PC-9 (cell line): ENCODE measurements at regions not wholly inside any gene's neighbourhood (a gene's known extent, or its start where the extent isn't known, plus 50 kb on each side); places are given as distances from the start of the nearest gene placed in this dataset.

Source experiments
- BruUV-seq: library from RNA; stranded (reverse); fragments of 400-500 nt; replicated peaks from 2 replicates; lab custom pipeline; 2021; lab: Mats Ljungman, UMichigan
- CTCF ChIA-PET: fragments of 300-600 bp; sonication (Branson Sonifier 250); formaldehyde crosslinking; loops from one replicate; lab custom pipeline; 2022; ENCODE audit warnings: antibody characterized with exemption; lab: Charles Lee
- POLR2A ChIA-PET: fragments of 300-600 bp; sonication (Branson Sonifier 250); formaldehyde crosslinking; loops from one replicate; lab custom pipeline; 2022; ENCODE audit warnings: antibody characterized with exemption; ENCODE audit not compliant: unreplicated experiment; lab: Charles Lee
- DNase-seq, 2 experiments: peaks; one replicate each; pipeline versions ENCODE4 v3.0.0 to v3.0.0-alpha.2; 2015 to 2022; ENCODE audit warnings: mixed read lengths in 1 of 2
- H2AFZ ChIP-seq: fragments of 200-600 bp; sonication (generic); 2 replicates; pipeline ENCODE4 v1.8.1; 2017; ENCODE audit warnings: antibody characterized with exemption
- H3F3A ChIP-seq: fragments of 200-600 bp; sonication (generic); 2 replicates; pipeline ENCODE4 v1.8.1; 2017; ENCODE audit warnings: antibody characterized with exemption, mild to moderate bottlenecking, low read depth; ENCODE audit not compliant: insufficient read depth
- H3K27ac ChIP-seq: fragments of 200-600 bp; sonication (generic); 2 replicates; pipeline ENCODE4 v1.6.1; 2016; ENCODE audit warnings: mixed run types
- H3K27me3 ChIP-seq: fragments of 200-600 bp; sonication (generic); 2 replicates; pipeline ENCODE4 v1.6.1; 2016; ENCODE audit warnings: low read depth, mixed run types; ENCODE audit not compliant: insufficient read depth
- H3K36me3 ChIP-seq: fragments of 200-600 bp; sonication (generic); 2 replicates; pipeline ENCODE4 v1.6.1; 2016; ENCODE audit warnings: low read depth, mixed run types
- H3K4me1 ChIP-seq: fragments of 200-600 bp; sonication (generic); replicated peaks from 2 replicates; pipeline ENCODE4 v1.6.1; 2016; ENCODE audit warnings: mixed run types; ENCODE audit not compliant: insufficient read depth
- H3K4me2 ChIP-seq: fragments of 200-600 bp; sonication (generic); 2 replicates; pipeline ENCODE4 v1.6.1; 2017; ENCODE audit warnings: mixed run types
- H3K4me3 ChIP-seq: fragments of 200-600 bp; sonication (generic); 2 replicates; pipeline ENCODE4 v1.6.1; 2016; ENCODE audit warnings: mixed run types
- H3K79me2 ChIP-seq: fragments of 200-600 bp; sonication (generic); 2 replicates; pipeline ENCODE4 v1.6.1; 2017; ENCODE audit warnings: low read depth, mixed run types
- H3K9me2 ChIP-seq: fragments of 200-600 bp; sonication (generic); 2 replicates; pipeline ENCODE4 v1.8.1; 2017; ENCODE audit warnings: mild to moderate bottlenecking; ENCODE audit not compliant: insufficient read depth
- H3K9me3 ChIP-seq: fragments of 200-600 bp; sonication (generic); 2 replicates; pipeline ENCODE4 v1.8.1; 2016; ENCODE audit warnings: low read depth; ENCODE audit not compliant: insufficient read depth
- H4K20me1 ChIP-seq: fragments of 200-600 bp; sonication (generic); 2 replicates; pipeline ENCODE4 v1.8.1; 2017; ENCODE audit not compliant: insufficient read depth
- EZH2 ChIP-seq: fragments of 200-600 bp; sonication (generic); IDR thresholded peaks from 2 replicates; pipeline ENCODE4 v1.8.0; 2017; ENCODE audit warnings: antibody characterized with exemption, low read depth
- intact Hi-C: fragments of 100-400 bp; cut with micrococcal nuclease; formaldehyde crosslinking; loops from one replicate; pipeline ENCODE4 v1.10.0; 2022; ENCODE audit not compliant: unreplicated experiment
- TF ChIP-seq, protein P1 (sequence below): fragments of 200-600 bp; sonication (generic); conservative IDR thresholded peaks from 2 replicates; pipeline ENCODE4 v1.6.1; 2017; ENCODE audit warnings: mixed run types, antibody characterized with exemption, mild to moderate bottlenecking, moderate library complexity

DNA sequence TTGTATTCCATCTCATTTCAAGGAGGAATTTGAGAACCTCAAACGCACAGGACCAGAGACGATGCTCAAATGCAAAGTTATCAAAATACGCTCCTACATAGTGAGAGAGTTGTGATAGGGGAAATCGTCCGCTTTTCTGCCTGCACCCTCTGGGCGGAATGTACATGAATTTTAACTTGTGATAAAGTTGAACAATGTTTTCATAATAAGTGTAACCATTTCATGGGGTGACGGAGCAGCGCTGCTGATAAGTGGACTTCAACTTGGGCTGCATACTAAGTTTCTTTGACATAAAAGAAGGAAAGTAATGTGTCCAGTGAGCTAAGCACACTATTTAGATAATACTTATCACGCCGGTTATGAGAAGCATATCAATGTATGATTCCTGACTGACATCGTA, 497.5 kb upstream of the MGMT start:
- H3F3A ChIP-seq: no peaks in the 10 kb centered on the region
- intact Hi-C loops: no loop called here
- no TSS peak for BruUV-seq
- POLR2A ChIA-PET: no interaction called here
- no peaks in the 10 kb centered on the region for H3K9me2 ChIP-seq
- H3K27me3 ChIP-seq: peaks cover 12% of the 10 kb centered on the region
- no peaks in the 10 kb centered on the region for H3K36me3 ChIP-seq
- H3K9me3 ChIP-seq: no peaks in the 10 kb centered on the region
- no peak overlapping the region for H3K4me3 ChIP-seq
- no peak overlapping the region for H3K4me2 ChIP-seq
- no peaks in the 10 kb centered on the region for H3K4me1 ChIP-seq
- TF ChIP-seq EZH2: no peak
- TF ChIP-seq, protein P1, sequence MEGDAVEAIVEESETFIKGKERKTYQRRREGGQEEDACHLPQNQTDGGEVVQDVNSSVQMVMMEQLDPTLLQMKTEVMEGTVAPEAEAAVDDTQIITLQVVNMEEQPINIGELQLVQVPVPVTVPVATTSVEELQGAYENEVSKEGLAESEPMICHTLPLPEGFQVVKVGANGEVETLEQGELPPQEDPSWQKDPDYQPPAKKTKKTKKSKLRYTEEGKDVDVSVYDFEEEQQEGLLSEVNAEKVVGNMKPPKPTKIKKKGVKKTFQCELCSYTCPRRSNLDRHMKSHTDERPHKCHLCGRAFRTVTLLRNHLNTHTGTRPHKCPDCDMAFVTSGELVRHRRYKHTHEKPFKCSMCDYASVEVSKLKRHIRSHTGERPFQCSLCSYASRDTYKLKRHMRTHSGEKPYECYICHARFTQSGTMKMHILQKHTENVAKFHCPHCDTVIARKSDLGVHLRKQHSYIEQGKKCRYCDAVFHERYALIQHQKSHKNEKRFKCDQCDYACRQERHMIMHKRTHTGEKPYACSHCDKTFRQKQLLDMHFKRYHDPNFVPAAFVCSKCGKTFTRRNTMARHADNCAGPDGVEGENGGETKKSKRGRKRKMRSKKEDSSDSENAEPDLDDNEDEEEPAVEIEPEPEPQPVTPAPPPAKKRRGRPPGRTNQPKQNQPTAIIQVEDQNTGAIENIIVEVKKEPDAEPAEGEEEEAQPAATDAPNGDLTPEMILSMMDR: no peak
- no peaks in the 10 kb centered on the region for H4K20me1 ChIP-seq
- CTCF ChIA-PET: no interaction called here
- H3K79me2 ChIP-seq: no peaks in the 10 kb centered on the region
- DNase-seq: no peak
- H2AFZ ChIP-seq: no peak overlapping the region
- H3K27ac ChIP-seq: no peak overlapping the region

DNA sequence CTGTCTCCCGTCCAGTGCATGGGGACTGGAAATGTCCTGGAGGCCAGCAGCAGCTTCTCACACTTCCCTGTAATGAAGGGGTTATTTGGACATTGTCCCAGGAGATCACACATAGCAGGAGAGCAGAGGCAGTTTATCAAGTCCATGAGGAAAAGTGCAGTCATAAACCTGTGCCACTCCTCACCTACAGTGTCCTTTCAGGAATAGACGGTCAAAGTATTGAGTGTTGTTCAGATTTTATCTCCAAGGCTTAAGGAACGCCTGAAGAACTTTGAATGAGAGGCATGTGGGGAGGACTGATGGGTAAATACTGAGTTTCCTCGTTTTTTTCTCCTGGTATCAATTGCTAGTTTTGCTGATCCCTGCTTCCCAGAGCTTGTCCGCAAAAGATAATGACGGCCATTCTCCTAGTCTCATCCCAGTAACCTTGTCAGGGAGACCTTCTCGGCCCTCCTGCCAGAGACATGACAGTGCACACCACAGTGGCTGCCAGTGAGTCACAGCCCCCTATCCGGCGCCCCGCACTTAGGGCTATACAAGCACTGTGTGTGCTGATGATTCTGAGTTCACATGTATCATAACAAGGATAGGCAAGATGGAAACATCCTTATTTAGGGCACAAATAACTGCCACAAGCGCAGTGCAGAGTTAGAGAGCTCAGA, 495.5 kb upstream of the MGMT start:
- BruUV-seq: no TSS peak
- Histone ChIP-seq H4K20me1 (no peaks in the 10 kb centered on the region), H3K9me3 (no peaks in the 10 kb centered on the region), H3K79me2 (no peaks in the 10 kb centered on the region), H3K4me3 (no peak overlapping the region), H3F3A (no peaks in the 10 kb centered on the region), H3K9me2 (no peaks in the 10 kb centered on the region), H3K4me2 (no peak overlapping the region), H2AFZ (no peak overlapping the region), H3K4me1 (no peaks in the 10 kb centered on the region), H3K36me3 (no peaks in the 10 kb centered on the region), H3K27ac (no peak overlapping the region), H3K27me3 (peaks cover 15% of the 10 kb centered on the region)
- TF ChIP-seq EZH2: no peak
- TF ChIP-seq, protein P1: no peak
- ChIA-PET CTCF (no interaction called here), POLR2A (no interaction called here)
- intact Hi-C loops: no loop called here
- DNase-seq: no peak

DNA sequence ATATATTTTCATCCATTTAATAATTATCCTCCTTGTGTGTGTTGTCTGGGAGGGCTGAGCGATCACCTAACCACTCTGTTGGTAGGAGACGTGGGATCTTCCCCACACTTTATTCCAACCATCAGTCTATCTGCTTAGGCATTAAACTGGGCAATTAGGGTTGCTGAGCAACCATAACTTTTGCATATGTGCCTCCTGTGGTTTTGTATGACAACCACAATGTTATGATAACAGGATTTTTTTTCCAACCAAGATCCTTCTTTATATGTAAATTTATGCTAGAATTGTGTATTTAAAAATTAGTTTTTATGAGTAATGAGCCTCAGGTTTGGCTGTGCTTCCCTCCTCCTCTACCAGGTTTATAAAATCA, 495.0 kb upstream of the MGMT start:
- ChIA-PET POLR2A (no interaction called here), CTCF (no interaction called here)
- TF ChIP-seq EZH2: no peak
- TF ChIP-seq, protein P1: no peak
- intact Hi-C loops: no loop called here
- Histone ChIP-seq H3K27ac (no peak overlapping the region), H4K20me1 (no peaks in the 10 kb centered on the region), H3K9me3 (no peaks in the 10 kb centered on the region), H3F3A (no peaks in the 10 kb centered on the region), H2AFZ (no peak overlapping the region), H3K4me3 (no peak overlapping the region), H3K36me3 (no peaks in the 10 kb centered on the region), H3K9me2 (no peaks in the 10 kb centered on the region), H3K79me2 (no peaks in the 10 kb centered on the region), H3K4me2 (no peak overlapping the region), H3K27me3 (peaks cover 15% of the 10 kb centered on the region), H3K4me1 (no peaks in the 10 kb centered on the region)
- no peak for DNase-seq
- no TSS peak for BruUV-seq
